ENCODE measurements at regions not wholly inside any gene's neighbourhood (a gene's known extent, or its start where the extent isn't known, plus 50 kb on each side); places are given as distances from the start of the nearest gene placed in this dataset.

- TF ChIP-seq, protein P1, sequence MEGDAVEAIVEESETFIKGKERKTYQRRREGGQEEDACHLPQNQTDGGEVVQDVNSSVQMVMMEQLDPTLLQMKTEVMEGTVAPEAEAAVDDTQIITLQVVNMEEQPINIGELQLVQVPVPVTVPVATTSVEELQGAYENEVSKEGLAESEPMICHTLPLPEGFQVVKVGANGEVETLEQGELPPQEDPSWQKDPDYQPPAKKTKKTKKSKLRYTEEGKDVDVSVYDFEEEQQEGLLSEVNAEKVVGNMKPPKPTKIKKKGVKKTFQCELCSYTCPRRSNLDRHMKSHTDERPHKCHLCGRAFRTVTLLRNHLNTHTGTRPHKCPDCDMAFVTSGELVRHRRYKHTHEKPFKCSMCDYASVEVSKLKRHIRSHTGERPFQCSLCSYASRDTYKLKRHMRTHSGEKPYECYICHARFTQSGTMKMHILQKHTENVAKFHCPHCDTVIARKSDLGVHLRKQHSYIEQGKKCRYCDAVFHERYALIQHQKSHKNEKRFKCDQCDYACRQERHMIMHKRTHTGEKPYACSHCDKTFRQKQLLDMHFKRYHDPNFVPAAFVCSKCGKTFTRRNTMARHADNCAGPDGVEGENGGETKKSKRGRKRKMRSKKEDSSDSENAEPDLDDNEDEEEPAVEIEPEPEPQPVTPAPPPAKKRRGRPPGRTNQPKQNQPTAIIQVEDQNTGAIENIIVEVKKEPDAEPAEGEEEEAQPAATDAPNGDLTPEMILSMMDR (conservative IDR thresholded peaks at IDR 0.05; ENCODE audit: low read depth, low read length): no peak
- no peak for TF ChIP-seq EZH2 (IDR thresholded peaks at IDR 0.05; ENCODE audit: borderline replicate concordance, low read depth, low read length, poor library complexity, severe bottlenecking)
These were observed 207.2 kb downstream of the TOMM20 start for GRCh38 chr1:234921266-234922062.
